Neuron (in vitro differentiated cells): ENCODE measurements at regions not wholly inside any gene's neighbourhood (a gene's known extent, or its start where the extent isn't known, plus 50 kb on each side); places are given as distances from the start of the nearest gene placed in this dataset.
"Not testable (repeated sequence)": the region's sequence is repeated elsewhere in the genome, so short reads cannot be mapped to it uniquely, and the experiment has no call there.

Experiments
- H2AFZ ChIP-seq: one replicate; pipeline ENCODE4 v1.6.1; 2013; ENCODE audit warnings: low read depth, mild to moderate bottlenecking, inconsistent platforms, low read length, moderate library complexity
- H3K27me3 ChIP-seq: one replicate; pipeline ENCODE4 v1.6.1; 2013; ENCODE audit warnings: low read length; ENCODE audit not compliant: insufficient read depth
- H3K36me3 ChIP-seq: one replicate; pipeline ENCODE4 v1.6.1; 2013; ENCODE audit warnings: low read length; ENCODE audit not compliant: insufficient read depth
- H3K4me1 ChIP-seq: one replicate; pipeline ENCODE4 v1.6.1; 2013; ENCODE audit warnings: low read length; ENCODE audit not compliant: insufficient read depth
- H3K4me3 ChIP-seq: 2 replicates; pipeline ENCODE4 v1.5.1; 2013; ENCODE audit warnings: mild to moderate bottlenecking, low read length, moderate library complexity
- H3K9me3 ChIP-seq: one replicate; pipeline ENCODE4 v1.6.1; 2013; ENCODE audit warnings: low read length

- H3K9me3 ChIP-seq, result no peaks in the 10 kb centered on the region
- no peaks in the 10 kb centered on the region for H3K27me3 ChIP-seq
- H3K4me3 ChIP-seq, result no peak overlapping the region
- no peaks in the 10 kb centered on the region for H3K36me3 ChIP-seq
- no peaks in the 10 kb centered on the region for H3K4me1 ChIP-seq
- H2AFZ ChIP-seq, result no peak overlapping the region
Measured at GRCh38 chr3:5768281-5768945, 580.9 kb downstream of the EDEM1 start.

- H3K27me3 ChIP-seq, result no peaks in the 10 kb centered on the region
- no peaks in the 10 kb centered on the region for H3K9me3 ChIP-seq
- no peak overlapping the region for H3K4me3 ChIP-seq
- no peak overlapping the region for H2AFZ ChIP-seq
- H3K36me3 ChIP-seq, result no peaks in the 10 kb centered on the region
- no peaks in the 10 kb centered on the region for H3K4me1 ChIP-seq
Measured at GRCh38 chr3:5769825-5770224, 582.3 kb downstream of the EDEM1 start.

- no peaks in the 10 kb centered on the region for H3K27me3 ChIP-seq
- no peak overlapping the region for H3K4me3 ChIP-seq
- H3K4me1 ChIP-seq, result no peaks in the 10 kb centered on the region
- no peaks in the 10 kb centered on the region for H3K36me3 ChIP-seq
- no peak overlapping the region for H2AFZ ChIP-seq
- H3K9me3 ChIP-seq, result no peaks in the 10 kb centered on the region
Measured at GRCh38 chr3:5774337-5774736, 586.8 kb downstream of the EDEM1 start.

GRCh38 chr3:5775100-5775499 lies 587.6 kb downstream of the EDEM1 start:
- not testable (repeated sequence) for H3K4me1 ChIP-seq, H3K9me3 ChIP-seq, H3K27me3 ChIP-seq, H3K36me3 ChIP-seq, H2AFZ ChIP-seq, H3K4me3 ChIP-seq

- Histone ChIP-seq H2AFZ (no peak overlapping the region), H3K27me3 (no peaks in the 10 kb centered on the region), H3K36me3 (no peaks in the 10 kb centered on the region), H3K9me3 (no peaks in the 10 kb centered on the region), H3K4me1 (no peaks in the 10 kb centered on the region), H3K4me3 (no peak overlapping the region)
Measured at GRCh38 chr3:5784690-5785089, 597.2 kb downstream of the EDEM1 start.

- no peaks in the 10 kb centered on the region for H3K4me1 ChIP-seq
- H3K27me3 ChIP-seq, result no peaks in the 10 kb centered on the region
- no peak overlapping the region for H2AFZ ChIP-seq
- H3K4me3 ChIP-seq, result no peak overlapping the region
- H3K9me3 ChIP-seq, result no peaks in the 10 kb centered on the region
- H3K36me3 ChIP-seq, result no peaks in the 10 kb centered on the region
Measured at GRCh38 chr3:5787861-5788488, 600.5 kb downstream of the EDEM1 start.

GRCh38 chr3:5788496-5788895 lies 601.0 kb downstream of the EDEM1 start:
- Histone ChIP-seq H3K27me3 (no peaks in the 10 kb centered on the region), H3K36me3 (no peaks in the 10 kb centered on the region), H2AFZ (no peak overlapping the region), H3K4me1 (no peaks in the 10 kb centered on the region), H3K9me3 (no peaks in the 10 kb centered on the region), H3K4me3 (no peak overlapping the region)

- no peaks in the 10 kb centered on the region for H3K9me3 ChIP-seq
- no peak overlapping the region for H2AFZ ChIP-seq
Measured at GRCh38 chr3:5791558-5791957, 604.1 kb downstream of the EDEM1 start.

GRCh38 chr3:5796541-5796940 lies 609.0 kb downstream of the EDEM1 start:
- H3K4me3 ChIP-seq, result no peak overlapping the region
- no peaks in the 10 kb centered on the region for H3K9me3 ChIP-seq
- H3K27me3 ChIP-seq, result no peaks in the 10 kb centered on the region
- H3K36me3 ChIP-seq, result no peaks in the 10 kb centered on the region
- H2AFZ ChIP-seq, result no peak overlapping the region
- no peaks in the 10 kb centered on the region for H3K4me1 ChIP-seq

More at GRCh38 chr3:5791558-5791957, 604.1 kb downstream of the EDEM1 start:
- H3K4me3 ChIP-seq, result no peak overlapping the region
- no peaks in the 10 kb centered on the region for H3K27me3 ChIP-seq
- H3K36me3 ChIP-seq, result no peaks in the 10 kb centered on the region
- no peaks in the 10 kb centered on the region for H3K4me1 ChIP-seq

GRCh38 chr3:5798809-5799208 lies 611.3 kb downstream of the EDEM1 start:
- no peaks in the 10 kb centered on the region for H3K9me3 ChIP-seq
- no peaks in the 10 kb centered on the region for H3K36me3 ChIP-seq
- no peak overlapping the region for H2AFZ ChIP-seq
- H3K4me3 ChIP-seq, result no peak overlapping the region
- no peaks in the 10 kb centered on the region for H3K27me3 ChIP-seq
- H3K4me1 ChIP-seq, result no peaks in the 10 kb centered on the region

- H3K9me3 ChIP-seq, result no peaks in the 10 kb centered on the region
- H3K36me3 ChIP-seq, result no peaks in the 10 kb centered on the region
- no peak overlapping the region for H3K4me3 ChIP-seq
- H3K27me3 ChIP-seq, result no peaks in the 10 kb centered on the region
- H2AFZ ChIP-seq, result no peak overlapping the region
- no peaks in the 10 kb centered on the region for H3K4me1 ChIP-seq
Measured at GRCh38 chr3:5799398-5799797, 611.9 kb downstream of the EDEM1 start.

GRCh38 chr3:5800965-5801364 lies 613.5 kb downstream of the EDEM1 start:
- Histone ChIP-seq H3K4me3 (no peak overlapping the region), H3K9me3 (no peaks in the 10 kb centered on the region), H3K4me1 (no peaks in the 10 kb centered on the region), H3K36me3 (no peaks in the 10 kb centered on the region), H3K27me3 (no peaks in the 10 kb centered on the region), H2AFZ (no peak overlapping the region)

- no peaks in the 10 kb centered on the region for H3K27me3 ChIP-seq
- no peaks in the 10 kb centered on the region for H3K9me3 ChIP-seq
- no peaks in the 10 kb centered on the region for H3K36me3 ChIP-seq
- H3K4me3 ChIP-seq, result no peak overlapping the region
- no peaks in the 10 kb centered on the region for H3K4me1 ChIP-seq
- H2AFZ ChIP-seq, result no peak overlapping the region
Measured at GRCh38 chr3:5806192-5806591, 618.7 kb downstream of the EDEM1 start.
